Body of pancreas (tissue), 4 donors: ENCODE measurements at regions not wholly inside any gene's neighbourhood (a gene's known extent, or its start where the extent isn't known, plus 50 kb on each side); places are given as distances from the start of the nearest gene placed in this dataset.

Source experiments
- POLR2A ChIP-seq, 3 donors: fragments of 450-650 bp; IDR thresholded peaks; one replicate each; pipeline ENCODE4 v1.6.1; 2016; ENCODE audit warnings: antibody characterized with exemption in 3 of 3, mild to moderate bottlenecking in 2 of 3
- TF ChIP-seq, protein P1 (sequence below), 7 experiments: fragments of 450-650 bp in 4 of 7; fragments of 200-600 bp in 3 of 7; sonication (generic) in 3 of 7; IDR thresholded peaks; one replicate each; pipeline ENCODE4 v1.5.1; 2016 to 2019; ENCODE audit warnings: antibody characterized with exemption in 7 of 7

GRCh38 chr6:25124216-25124715, 154.9 kb upstream of the CARMIL1 start:
- no peak for TF ChIP-seq POLR2A (IDR thresholded peaks at IDR 0.05)
- TF ChIP-seq, protein P1, sequence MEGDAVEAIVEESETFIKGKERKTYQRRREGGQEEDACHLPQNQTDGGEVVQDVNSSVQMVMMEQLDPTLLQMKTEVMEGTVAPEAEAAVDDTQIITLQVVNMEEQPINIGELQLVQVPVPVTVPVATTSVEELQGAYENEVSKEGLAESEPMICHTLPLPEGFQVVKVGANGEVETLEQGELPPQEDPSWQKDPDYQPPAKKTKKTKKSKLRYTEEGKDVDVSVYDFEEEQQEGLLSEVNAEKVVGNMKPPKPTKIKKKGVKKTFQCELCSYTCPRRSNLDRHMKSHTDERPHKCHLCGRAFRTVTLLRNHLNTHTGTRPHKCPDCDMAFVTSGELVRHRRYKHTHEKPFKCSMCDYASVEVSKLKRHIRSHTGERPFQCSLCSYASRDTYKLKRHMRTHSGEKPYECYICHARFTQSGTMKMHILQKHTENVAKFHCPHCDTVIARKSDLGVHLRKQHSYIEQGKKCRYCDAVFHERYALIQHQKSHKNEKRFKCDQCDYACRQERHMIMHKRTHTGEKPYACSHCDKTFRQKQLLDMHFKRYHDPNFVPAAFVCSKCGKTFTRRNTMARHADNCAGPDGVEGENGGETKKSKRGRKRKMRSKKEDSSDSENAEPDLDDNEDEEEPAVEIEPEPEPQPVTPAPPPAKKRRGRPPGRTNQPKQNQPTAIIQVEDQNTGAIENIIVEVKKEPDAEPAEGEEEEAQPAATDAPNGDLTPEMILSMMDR (IDR thresholded peaks at IDR 0.05) = no peak
